ENCODE measurements at regions not wholly inside any gene's neighbourhood (a gene's known extent, or its start where the extent isn't known, plus 50 kb on each side); places are given as distances from the start of the nearest gene placed in this dataset.

GRCh38 chr3:103918336-103918735 is 1448.4 kb upstream of the ALCAM start:
- Histone ChIP-seq H4K5ac (ENCODE audit: insufficient read length, low read depth, low read length) (no peak overlapping the region), H3K18ac (ENCODE audit: insufficient read length, low read depth, low read length) (no peak overlapping the region), H4K20me1 (ENCODE audit: control insufficient read depth, insufficient read depth, insufficient read length) (no peaks in the 10 kb centered on the region), H3K9ac (ENCODE audit: extremely low read depth, insufficient read length, low read length) (no peak overlapping the region), H3K4me2 (ENCODE audit: insufficient read depth, insufficient read length, low read length) (no peak overlapping the region), H2BK12ac (ENCODE audit: insufficient read length, low read depth, low read length) (no peak overlapping the region), H3K79me2 (ENCODE audit: insufficient read depth, low read length) (no peaks in the 10 kb centered on the region), H2BK5ac (ENCODE audit: insufficient read length, low read length) (no peak overlapping the region), H2BK15ac (ENCODE audit: low read depth, low read length) (no peak overlapping the region), H3K23ac (ENCODE audit: insufficient read length, low read depth, low read length) (no peak overlapping the region), H3K14ac (ENCODE audit: insufficient read depth, low read length) (no peak overlapping the region), H3K23me2 (ENCODE audit: insufficient read length, low read depth, low read length, poor library complexity, severe bottlenecking) (no peaks in the 10 kb centered on the region), H3K9me3 (ENCODE audit: control insufficient read depth, low read depth, low read length) (no peaks in the 10 kb centered on the region), H4K91ac (ENCODE audit: insufficient read length, low read depth, low read length) (no peak overlapping the region), H3K27me3 (ENCODE audit: insufficient read depth, low read length) (no peaks in the 10 kb centered on the region), H3K27ac (ENCODE audit: insufficient read length, low read depth, low read length) (no peak overlapping the region), H2AFZ (ENCODE audit: low read length) (no peak overlapping the region), H3K4ac (ENCODE audit: low read depth, low read length) (no peak overlapping the region), H3K4me1 (ENCODE audit: insufficient read depth, low read length) (no peaks in the 10 kb centered on the region), H4K8ac (replicated peaks; ENCODE audit: insufficient read length, low read depth, low read length) (no peak overlapping the region), H2AK5ac (ENCODE audit: insufficient read length, low read length) (no peak overlapping the region), H3K79me1 (ENCODE audit: insufficient read depth, low read depth, low read length, poor library complexity, severe bottlenecking) (no peaks in the 10 kb centered on the region), H2BK20ac (ENCODE audit: low read depth, low read length, poor library complexity, severe bottlenecking) (no peak overlapping the region), H2BK120ac (ENCODE audit: low read depth, low read length, poor library complexity, severe bottlenecking) (no peak overlapping the region), H3K56ac (ENCODE audit: insufficient read length, low read depth, low read length) (no peak overlapping the region), H3T11ph (ENCODE audit: low read length) (no peak overlapping the region)
- Mint-ChIP-seq H3K4me1 (no peaks in the 10 kb centered on the region), H3K27me3 (ENCODE audit: low read depth) (no peaks in the 10 kb centered on the region), H3K4me3 (no peak overlapping the region), H3K27ac (no peak overlapping the region), H3K36me3 (ENCODE audit: insufficient read depth in 1 of 3, low read depth in 3 of 3) (no peaks in the 10 kb centered on the region), H3K9me3 (no peaks in the 10 kb centered on the region)
- no peak for TF ChIP-seq CTCF (conservative IDR thresholded peaks at IDR 0.05)
- DNase-seq = no peak
